ENCODE measurements at regions not wholly inside any gene's neighbourhood (a gene's known extent, or its start where the extent isn't known, plus 50 kb on each side); places are given as distances from the start of the nearest gene placed in this dataset.
A peak's percentile ranks its signal among the peaks of the same experiment; 100 is the strongest.

DNA sequence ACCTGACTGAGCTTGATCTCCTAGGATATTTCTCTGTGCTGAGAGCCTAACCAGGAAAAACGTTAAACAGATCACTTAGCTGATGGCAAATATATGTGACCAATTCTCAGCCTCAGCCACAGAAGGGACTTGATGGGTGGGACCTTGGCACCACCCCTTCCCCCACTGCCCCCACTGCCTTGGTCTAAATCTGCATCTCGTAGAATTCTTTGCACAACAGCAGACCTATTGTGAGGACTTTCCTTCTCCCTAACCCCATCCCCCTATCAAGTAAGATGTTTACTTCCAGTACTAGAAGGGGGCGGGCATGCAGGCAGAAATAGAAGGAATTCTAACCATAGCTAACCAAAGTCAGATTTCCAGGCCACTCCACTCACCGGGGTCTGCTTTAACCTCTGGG lies 313.2 kb downstream of the PCNX1 start:
- H3K9me3 ChIP-seq, result no peaks in the 10 kb centered on the region
- no peak overlapping the region for H3K4me3 ChIP-seq (replicated peaks in 1 of 3)
- no peak for DNase-seq
- no peak for TF ChIP-seq POLR2A (IDR thresholded peaks at IDR 0.05)
- TF ChIP-seq, protein P1, sequence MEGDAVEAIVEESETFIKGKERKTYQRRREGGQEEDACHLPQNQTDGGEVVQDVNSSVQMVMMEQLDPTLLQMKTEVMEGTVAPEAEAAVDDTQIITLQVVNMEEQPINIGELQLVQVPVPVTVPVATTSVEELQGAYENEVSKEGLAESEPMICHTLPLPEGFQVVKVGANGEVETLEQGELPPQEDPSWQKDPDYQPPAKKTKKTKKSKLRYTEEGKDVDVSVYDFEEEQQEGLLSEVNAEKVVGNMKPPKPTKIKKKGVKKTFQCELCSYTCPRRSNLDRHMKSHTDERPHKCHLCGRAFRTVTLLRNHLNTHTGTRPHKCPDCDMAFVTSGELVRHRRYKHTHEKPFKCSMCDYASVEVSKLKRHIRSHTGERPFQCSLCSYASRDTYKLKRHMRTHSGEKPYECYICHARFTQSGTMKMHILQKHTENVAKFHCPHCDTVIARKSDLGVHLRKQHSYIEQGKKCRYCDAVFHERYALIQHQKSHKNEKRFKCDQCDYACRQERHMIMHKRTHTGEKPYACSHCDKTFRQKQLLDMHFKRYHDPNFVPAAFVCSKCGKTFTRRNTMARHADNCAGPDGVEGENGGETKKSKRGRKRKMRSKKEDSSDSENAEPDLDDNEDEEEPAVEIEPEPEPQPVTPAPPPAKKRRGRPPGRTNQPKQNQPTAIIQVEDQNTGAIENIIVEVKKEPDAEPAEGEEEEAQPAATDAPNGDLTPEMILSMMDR (IDR thresholded peaks at IDR 0.05), result no peak
- no peaks in the 10 kb centered on the region for H3K27me3 ChIP-seq
- no peak overlapping the region for H3K27ac ChIP-seq
- whole genome bisulfite sequencing, 2 donors, result 52 to 57% methylated on average over 4 of the region's 4 CpGs
- H3K4me1 ChIP-seq, result peaks cover 11 to 12% of the 10 kb centered on the region in 2 donors
- no peaks in the 10 kb centered on the region for H3K36me3 ChIP-seq
- intact Hi-C loops (cut with DNase I), result no loop called here

DNA sequence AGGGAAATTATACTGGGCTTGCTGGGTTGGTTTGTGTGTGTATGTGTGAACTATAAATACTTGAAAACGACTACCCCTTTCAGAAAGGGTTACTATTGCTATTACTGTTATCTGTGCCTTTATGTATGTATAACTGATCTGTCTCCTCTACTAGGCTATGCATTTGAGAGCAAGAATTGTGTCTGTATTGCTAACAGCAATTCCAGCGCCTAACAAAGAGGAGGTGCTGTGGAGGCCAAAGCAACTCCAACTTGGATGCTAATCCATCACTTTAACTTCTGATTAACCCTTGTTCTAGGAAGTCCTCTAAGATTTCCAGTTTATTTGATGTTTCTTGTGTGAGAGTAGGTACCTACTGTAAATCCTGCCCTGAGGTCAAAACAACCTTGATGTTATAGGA lies 313.9 kb downstream of the PCNX1 start:
- intact Hi-C loops (cut with DNase I), result no loop called here
- Histone ChIP-seq H3K4me3 (replicated peaks in 1 of 3) (no peak overlapping the region), H3K27me3 (no peaks in the 10 kb centered on the region), H3K4me1 (peaks cover 11 to 12% of the 10 kb centered on the region in 2 donors), H3K36me3 (no peaks in the 10 kb centered on the region), H3K27ac (peak overlapping the region; percentile 71 to 80 (median 76)), H3K9me3 (no peaks in the 10 kb centered on the region)
- no peak for DNase-seq
- 92 to 94% methylated on average over 2 of the region's 2 CpGs for WGBS, 2 donors
- no peak for TF ChIP-seq POLR2A (IDR thresholded peaks at IDR 0.05)
- TF ChIP-seq, protein P1 (IDR thresholded peaks at IDR 0.05), result no peak

- H3K27me3 ChIP-seq, result no peaks in the 10 kb centered on the region
- no peak overlapping the region for H3K27ac ChIP-seq
- H3K4me3 ChIP-seq (replicated peaks in 1 of 3), result no peak overlapping the region
- H3K36me3 ChIP-seq, result no peaks in the 10 kb centered on the region
- 68 to 85% methylated on average over 2 of the region's 2 CpGs for WGBS, 2 donors
- intact Hi-C loops (cut with DNase I), result no loop called here
- no peak for DNase-seq
- TF ChIP-seq, protein P1 (IDR thresholded peaks at IDR 0.05), result no peak
- TF ChIP-seq POLR2A (IDR thresholded peaks at IDR 0.05), result no peak
- H3K4me1 ChIP-seq, result peaks cover 11 to 12% of the 10 kb centered on the region in 2 donors
- H3K9me3 ChIP-seq, result no peaks in the 10 kb centered on the region
Measured at GRCh38 chr14:71225113-71225512, 317.9 kb downstream of the PCNX1 start.

- no peak for DNase-seq
Measured at GRCh38 chr14:71228711-71229110, 321.5 kb downstream of the PCNX1 start.

DNA sequence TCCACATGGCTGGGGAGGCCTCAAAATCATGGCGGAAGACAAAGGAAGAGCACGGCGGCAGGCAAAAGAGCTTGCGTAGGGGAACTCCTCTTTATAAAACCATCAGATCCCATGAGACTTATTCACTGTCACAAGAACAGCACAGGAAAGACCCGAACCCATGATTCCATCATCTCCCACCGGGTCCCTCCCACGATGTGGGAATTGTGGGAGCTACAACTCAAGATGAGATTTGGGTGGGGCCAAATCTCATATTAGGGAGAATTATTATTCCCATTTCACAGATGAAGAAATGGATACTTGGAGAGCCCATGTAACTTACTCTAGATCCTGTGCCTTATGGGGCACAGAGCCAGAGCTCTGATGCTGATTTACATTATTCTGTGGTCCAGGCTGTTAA lies 322.6 kb downstream of the PCNX1 start:
- no peaks in the 10 kb centered on the region for H3K4me1 ChIP-seq
- 76 to 88% methylated on average over 7 of the region's 7 CpGs for WGBS, 2 donors
- no peak for TF ChIP-seq POLR2A (IDR thresholded peaks at IDR 0.05)
- TF ChIP-seq, protein P1 (IDR thresholded peaks at IDR 0.05), result no peak
- DNase-seq, result no peak
- H3K27ac ChIP-seq, result no peak overlapping the region
- H3K27me3 ChIP-seq, result no peaks in the 10 kb centered on the region
- no peaks in the 10 kb centered on the region for H3K36me3 ChIP-seq
- intact Hi-C loops (cut with DNase I), result no loop called here
- H3K9me3 ChIP-seq, result no peaks in the 10 kb centered on the region
- no peak overlapping the region for H3K4me3 ChIP-seq (replicated peaks in 1 of 3)

More at GRCh38 chr14:71228711-71229110, 321.5 kb downstream of the PCNX1 start:
- Histone ChIP-seq H3K27ac (no peak overlapping the region), H3K27me3 (no peaks in the 10 kb centered on the region), H3K4me1 (no peaks in the 10 kb centered on the region), H3K4me3 (replicated peaks in 1 of 3) (no peak overlapping the region), H3K36me3 (no peaks in the 10 kb centered on the region), H3K9me3 (no peaks in the 10 kb centered on the region)
- WGBS, 2 donors, result 71 to 84% methylated on average over 2 of the region's 2 CpGs
- intact Hi-C loops (cut with DNase I), result no loop called here
- TF ChIP-seq, protein P1 (IDR thresholded peaks at IDR 0.05), result no peak
